Breast epithelium (tissue), 4 donors: ENCODE measurements at regions not wholly inside any gene's neighbourhood (a gene's known extent, or its start where the extent isn't known, plus 50 kb on each side); places are given as distances from the start of the nearest gene placed in this dataset.
A peak's percentile ranks its signal among the peaks of the same experiment; 100 is the strongest.

Source experiments
- DNase-seq, 2 donors: peaks; one replicate each; pipeline ENCODE4 v3.0.0-alpha.2; 2019; ENCODE audit warnings: low spot score in 2 of 2
- H3K27ac ChIP-seq, 2 donors: fragments of 200-600 bp; sonication (generic) in 1 of 2; one replicate each; pipeline ENCODE4 v1.5.1; 2016 to 2019; ENCODE audit warnings: mild to moderate bottlenecking in 1 of 2
- H3K27me3 ChIP-seq, 2 donors: fragments of 200-600 bp; sonication (generic) in 1 of 2; one replicate each; pipeline versions ENCODE4 v1.5.1 to v1.6.0; 2017 to 2019; ENCODE audit warnings: control low read depth in 1 of 2, mild to moderate bottlenecking in 1 of 2
- H3K36me3 ChIP-seq: fragments of 200-600 bp; one replicate; pipeline ENCODE4 v1.5.1; 2019
- H3K4me1 ChIP-seq, 2 donors: fragments of 200-600 bp; sonication (generic); one replicate each; pipeline ENCODE4 v1.5.1; 2016 to 2019; ENCODE audit warnings: control low read depth in 1 of 2
- H3K4me3 ChIP-seq, 3 donors: fragments of 200-600 bp; sonication (generic); 1 replicate in 2 of 3; 2 replicates in 1 of 3; pipeline ENCODE4 v1.5.1; 2016 to 2019; ENCODE audit warnings: mild to moderate bottlenecking in 3 of 3, moderate library complexity in 2 of 3
- H3K9me3 ChIP-seq, 2 donors: fragments of 200-600 bp; sonication (generic) in 1 of 2; one replicate each; pipeline ENCODE4 v1.5.1; 2016 to 2019; ENCODE audit warnings: control low read depth in 1 of 2
- POLR2A ChIP-seq: fragments of 450-650 bp; IDR thresholded peaks from one replicate; pipeline ENCODE4 v1.6.1; 2016; ENCODE audit warnings: antibody characterized with exemption, mild to moderate bottlenecking, moderate library complexity
- POLR2AphosphoS5 ChIP-seq, 3 donors: sonication (generic); formaldehyde crosslinking; IDR thresholded peaks; one replicate each; pipeline ENCODE4 v1.6.1; 2017; ENCODE audit warnings: antibody characterized with exemption in 3 of 3
- intact Hi-C: fragments of 100-400 bp; cut with DNase I; formaldehyde crosslinking; loops from one replicate; pipeline ENCODE4 v1.15.1; 2023; ENCODE audit warnings: low total_unique reads
- TF ChIP-seq, protein P1 (sequence below), 3 donors: fragments of 450-650 bp; IDR thresholded peaks; one replicate each; pipeline ENCODE4 v1.5.1; 2016 to 2017; ENCODE audit warnings: antibody characterized with exemption in 3 of 3, mild to moderate bottlenecking in 3 of 3, moderate library complexity in 3 of 3

DNA sequence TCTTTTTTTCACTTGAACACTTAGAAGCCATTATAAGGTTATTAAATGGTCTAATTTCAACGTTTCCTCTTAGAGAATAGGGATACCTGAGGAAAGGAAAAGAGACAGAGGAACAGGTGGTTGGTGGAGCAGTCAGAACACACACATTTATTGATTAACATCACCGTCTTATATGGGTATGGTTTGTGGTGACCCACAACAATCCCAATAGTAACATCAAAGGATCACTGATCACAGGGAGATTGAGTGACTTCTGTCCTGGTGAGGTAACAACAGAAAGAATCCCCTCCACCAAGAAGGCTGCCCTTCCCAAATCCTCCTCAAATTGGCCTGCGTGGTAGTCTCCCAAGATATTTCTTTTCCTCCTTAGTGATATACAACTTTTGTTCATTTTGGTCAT is 474.0 kb downstream of the PLPP3 start:
- Histone ChIP-seq H3K36me3 (no peaks in the 10 kb centered on the region), H3K4me1 (no peaks in the 10 kb centered on the region), H3K27ac (no peak overlapping the region), H3K9me3 (peaks cover 7 to 10% of the 10 kb centered on the region in 2 donors), H3K4me3 (no peak overlapping the region), H3K27me3 (no peaks in the 10 kb centered on the region)
- DNase-seq, result no peak
- intact Hi-C loops, result no loop called here
- TF ChIP-seq POLR2A, result no peak
- TF ChIP-seq, protein P1, sequence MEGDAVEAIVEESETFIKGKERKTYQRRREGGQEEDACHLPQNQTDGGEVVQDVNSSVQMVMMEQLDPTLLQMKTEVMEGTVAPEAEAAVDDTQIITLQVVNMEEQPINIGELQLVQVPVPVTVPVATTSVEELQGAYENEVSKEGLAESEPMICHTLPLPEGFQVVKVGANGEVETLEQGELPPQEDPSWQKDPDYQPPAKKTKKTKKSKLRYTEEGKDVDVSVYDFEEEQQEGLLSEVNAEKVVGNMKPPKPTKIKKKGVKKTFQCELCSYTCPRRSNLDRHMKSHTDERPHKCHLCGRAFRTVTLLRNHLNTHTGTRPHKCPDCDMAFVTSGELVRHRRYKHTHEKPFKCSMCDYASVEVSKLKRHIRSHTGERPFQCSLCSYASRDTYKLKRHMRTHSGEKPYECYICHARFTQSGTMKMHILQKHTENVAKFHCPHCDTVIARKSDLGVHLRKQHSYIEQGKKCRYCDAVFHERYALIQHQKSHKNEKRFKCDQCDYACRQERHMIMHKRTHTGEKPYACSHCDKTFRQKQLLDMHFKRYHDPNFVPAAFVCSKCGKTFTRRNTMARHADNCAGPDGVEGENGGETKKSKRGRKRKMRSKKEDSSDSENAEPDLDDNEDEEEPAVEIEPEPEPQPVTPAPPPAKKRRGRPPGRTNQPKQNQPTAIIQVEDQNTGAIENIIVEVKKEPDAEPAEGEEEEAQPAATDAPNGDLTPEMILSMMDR (IDR thresholded peaks at IDR 0.05), result no peak
- no peak for TF ChIP-seq POLR2AphosphoS5 (IDR thresholded peaks at IDR 0.05)

DNA sequence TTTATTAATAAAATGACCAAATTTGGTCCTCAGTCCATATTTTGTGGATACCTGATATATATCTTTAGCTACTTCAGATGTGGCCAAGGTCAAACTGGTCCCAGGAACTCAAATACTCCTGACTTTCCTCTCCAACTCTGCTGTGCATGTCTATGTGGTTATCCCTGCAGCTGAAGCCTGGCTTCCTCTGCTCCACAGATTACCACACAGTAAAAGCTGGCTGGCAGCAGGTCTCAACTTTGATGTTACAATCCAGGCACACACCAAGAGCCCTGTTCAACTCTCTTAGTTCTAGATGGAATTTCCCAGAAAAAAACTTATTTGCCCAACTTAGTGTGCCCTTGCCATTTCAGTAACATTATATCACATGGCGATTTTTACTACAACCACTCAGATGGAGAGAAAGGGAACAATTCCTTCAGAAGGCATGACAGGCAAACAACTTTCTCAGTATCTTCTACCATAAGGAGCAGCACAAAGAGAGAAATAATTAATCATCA is 479.5 kb downstream of the PLPP3 start:
- DNase-seq, result no peak
- H3K27me3 ChIP-seq, result no peaks in the 10 kb centered on the region
- peaks cover 6 to 10% of the 10 kb centered on the region in 2 donors for H3K9me3 ChIP-seq
- no peak overlapping the region for H3K27ac ChIP-seq
- no peak overlapping the region for H3K4me3 ChIP-seq
- TF ChIP-seq POLR2AphosphoS5 (IDR thresholded peaks at IDR 0.05) (no peak), POLR2A (no peak)
- intact Hi-C loops, result no loop called here
- peaks cover 0 to 2% of the 10 kb centered on the region in 2 donors for H3K4me1 ChIP-seq
- no peaks in the 10 kb centered on the region for H3K36me3 ChIP-seq

DNA sequence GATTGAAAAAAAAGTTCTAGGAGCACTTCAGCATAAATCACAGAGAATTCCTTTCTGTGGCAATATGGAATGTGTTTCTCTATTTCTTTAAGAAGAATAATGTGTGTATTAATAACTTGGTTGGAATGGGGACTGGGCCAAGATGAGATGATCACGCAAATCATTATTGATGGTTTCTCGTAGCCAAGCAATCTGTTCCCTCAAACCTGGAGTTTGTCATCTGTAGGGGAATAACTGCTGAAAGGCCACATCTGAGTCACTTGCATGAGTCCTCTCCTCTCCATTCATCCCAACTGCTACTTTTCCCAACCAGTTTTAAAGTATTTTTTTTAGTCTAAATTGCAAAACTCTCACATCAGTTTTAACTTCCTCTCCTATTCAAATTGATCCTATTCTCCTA is 480.4 kb downstream of the PLPP3 start:
- H3K9me3 ChIP-seq, result peaks cover 0 to 1% of the 10 kb centered on the region in 2 donors
- H3K4me3 ChIP-seq, result no peak overlapping the region
- intact Hi-C loops, result no loop called here
- TF ChIP-seq POLR2AphosphoS5 (IDR thresholded peaks at IDR 0.05), result peak in 1 of 3 donors; percentile 50
- no peak for TF ChIP-seq POLR2A
- peaks cover 0 to 2% of the 10 kb centered on the region in 2 donors for H3K4me1 ChIP-seq
- no peak for DNase-seq
- no peaks in the 10 kb centered on the region for H3K27me3 ChIP-seq
- H3K27ac ChIP-seq, result no peak overlapping the region
- no peaks in the 10 kb centered on the region for H3K36me3 ChIP-seq

DNA sequence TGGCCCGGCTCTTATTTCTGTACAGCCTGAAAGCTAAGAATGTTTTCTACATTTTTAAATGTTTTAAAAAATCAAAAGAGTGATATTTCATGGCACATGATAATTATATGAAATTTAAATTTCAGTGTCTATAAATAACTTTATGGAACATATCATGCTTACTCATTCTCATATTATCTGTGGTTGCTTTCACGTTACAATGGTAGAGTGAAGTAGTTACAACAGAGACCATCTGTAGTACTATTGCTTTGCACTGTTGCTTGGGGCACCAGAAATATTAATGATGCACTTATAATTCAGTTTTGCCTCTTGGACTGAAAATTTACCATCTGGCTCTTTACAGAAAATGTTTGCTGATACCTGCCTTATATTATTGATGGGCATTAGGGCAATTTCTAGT is 481.6 kb downstream of the PLPP3 start:
- TF ChIP-seq, protein P1 (IDR thresholded peaks at IDR 0.05), result no peak
- no peak for TF ChIP-seq POLR2A
- TF ChIP-seq POLR2AphosphoS5 (IDR thresholded peaks at IDR 0.05), result no peak
- DNase-seq, result no peak
- H3K4me1 ChIP-seq, result peaks cover 0 to 2% of the 10 kb centered on the region in 2 donors
- no peak overlapping the region for H3K27ac ChIP-seq
- H3K36me3 ChIP-seq, result no peaks in the 10 kb centered on the region
- H3K9me3 ChIP-seq, result no peaks in the 10 kb centered on the region
- H3K4me3 ChIP-seq, result no peak overlapping the region
- intact Hi-C loops, result no loop called here
- no peaks in the 10 kb centered on the region for H3K27me3 ChIP-seq

DNA sequence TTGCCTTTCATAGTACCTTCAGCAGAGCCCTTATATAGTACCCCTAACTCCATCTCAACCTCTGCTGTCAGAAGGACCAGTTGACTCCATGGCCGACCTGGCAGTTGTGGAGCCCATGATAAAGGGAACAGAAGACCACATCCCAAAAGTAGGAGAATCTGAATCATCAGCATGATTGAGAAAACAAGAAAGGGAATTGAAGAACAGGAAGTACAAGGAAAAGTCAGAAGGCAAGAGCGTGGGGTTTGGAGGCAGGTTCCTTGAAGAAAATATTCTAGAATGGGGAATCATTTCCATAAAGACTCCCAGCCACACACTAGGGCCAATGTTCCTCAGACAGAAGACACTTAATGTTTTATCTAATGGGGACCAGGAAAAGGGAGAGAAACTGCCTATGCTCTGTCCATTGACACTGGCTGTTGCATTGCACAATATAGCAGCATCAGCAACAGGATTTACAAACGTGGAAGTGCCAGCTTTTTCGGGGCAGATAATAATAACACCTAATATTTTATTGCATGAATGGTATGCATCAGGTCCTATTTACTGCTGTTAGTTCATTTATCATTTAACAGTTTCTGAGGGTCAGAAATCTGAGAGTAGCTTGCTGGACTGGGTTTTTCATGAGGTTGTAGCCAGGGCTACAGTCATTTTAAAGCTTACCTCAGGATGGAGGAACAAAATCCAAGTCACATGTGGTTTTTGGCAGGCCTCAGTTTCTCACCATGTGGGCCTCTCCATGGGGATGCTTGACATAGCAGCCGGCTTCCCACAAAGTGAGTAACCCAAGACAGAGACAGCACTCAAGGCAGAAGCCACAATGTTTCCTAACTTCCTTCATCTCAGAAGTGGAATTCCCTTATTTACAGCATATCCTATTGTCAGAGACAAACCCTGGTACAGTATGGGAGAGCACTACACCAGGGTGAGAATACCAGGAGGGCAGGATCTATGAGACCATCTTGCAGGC is 483.4 kb downstream of the PLPP3 start:
- no peaks in the 10 kb centered on the region for H3K9me3 ChIP-seq
- H3K27ac ChIP-seq, result peak overlapping the region in 1 of 2 donors; percentile 48
- no peaks in the 10 kb centered on the region for H3K36me3 ChIP-seq
- H3K4me1 ChIP-seq, result peaks cover 0 to 2% of the 10 kb centered on the region in 2 donors
- intact Hi-C loops, result no loop called here
- H3K27me3 ChIP-seq, result no peaks in the 10 kb centered on the region
- peak in 1 of 2 donors; percentile 24 for DNase-seq
- peak in 1 of 3 donors; percentile 31 for TF ChIP-seq POLR2AphosphoS5 (IDR thresholded peaks at IDR 0.05)
- TF ChIP-seq POLR2A, result no peak
- TF ChIP-seq, protein P1 (IDR thresholded peaks at IDR 0.05), result no peak
- H3K4me3 ChIP-seq, result no peak overlapping the region

DNA sequence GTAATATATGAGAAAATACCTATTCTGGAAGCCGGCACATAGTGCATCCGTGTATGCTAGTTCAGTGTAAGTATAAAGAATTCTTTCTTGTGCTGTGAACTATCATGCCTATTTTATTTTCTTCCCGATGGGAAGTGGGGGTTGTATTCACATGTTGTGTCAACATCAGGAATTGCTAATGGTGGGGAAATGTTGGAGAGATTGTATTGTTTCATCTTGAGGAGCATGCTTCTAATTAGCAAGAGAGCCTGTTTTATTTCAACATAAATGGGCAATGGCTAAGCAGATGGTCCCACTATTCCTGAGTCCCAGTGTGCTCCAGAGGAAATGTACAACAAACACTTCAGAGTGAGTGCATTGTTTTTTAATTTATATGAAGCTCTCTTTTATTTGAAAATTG is 485.2 kb downstream of the PLPP3 start:
- intact Hi-C loops, result no loop called here
- H3K27ac ChIP-seq, result peak overlapping the region in 1 of 2 donors; percentile 3
- TF ChIP-seq POLR2A (no peak), POLR2AphosphoS5 (IDR thresholded peaks at IDR 0.05) (no peak)
- TF ChIP-seq, protein P1 (IDR thresholded peaks at IDR 0.05), result no peak

More for the DNA sequence above, 485.2 kb downstream of the PLPP3 start:
- H3K4me1 ChIP-seq, result peaks cover 0 to 2% of the 10 kb centered on the region in 2 donors
- H3K27me3 ChIP-seq, result no peaks in the 10 kb centered on the region
- no peak overlapping the region for H3K4me3 ChIP-seq
- H3K36me3 ChIP-seq, result no peaks in the 10 kb centered on the region
- no peaks in the 10 kb centered on the region for H3K9me3 ChIP-seq
- DNase-seq, result no peak
